CD4-positive, alpha-beta T cell treated with Interferon alpha-2 for 1 hour (primary cell): ENCODE measurements at regions not wholly inside any gene's neighbourhood (a gene's known extent, or its start where the extent isn't known, plus 50 kb on each side); places are given as distances from the start of the nearest gene placed in this dataset.
"Not testable (repeated sequence)": the region's sequence is repeated elsewhere in the genome, so short reads cannot be mapped to it uniquely, and the experiment has no call there.

Experiments
- DNase-seq, 2 donors: peaks; one replicate each; pipeline ENCODE4 v3.0.0-alpha.2; 2020 to 2022

GRCh38 chr4:72767618-72768302 is 198.7 kb upstream of the ADAMTS3 start:
- DNase-seq = no peak

- DNase-seq = not testable (repeated sequence)
Measured at GRCh38 chr4:72765788-72766187, 196.8 kb upstream of the ADAMTS3 start.

DNA sequence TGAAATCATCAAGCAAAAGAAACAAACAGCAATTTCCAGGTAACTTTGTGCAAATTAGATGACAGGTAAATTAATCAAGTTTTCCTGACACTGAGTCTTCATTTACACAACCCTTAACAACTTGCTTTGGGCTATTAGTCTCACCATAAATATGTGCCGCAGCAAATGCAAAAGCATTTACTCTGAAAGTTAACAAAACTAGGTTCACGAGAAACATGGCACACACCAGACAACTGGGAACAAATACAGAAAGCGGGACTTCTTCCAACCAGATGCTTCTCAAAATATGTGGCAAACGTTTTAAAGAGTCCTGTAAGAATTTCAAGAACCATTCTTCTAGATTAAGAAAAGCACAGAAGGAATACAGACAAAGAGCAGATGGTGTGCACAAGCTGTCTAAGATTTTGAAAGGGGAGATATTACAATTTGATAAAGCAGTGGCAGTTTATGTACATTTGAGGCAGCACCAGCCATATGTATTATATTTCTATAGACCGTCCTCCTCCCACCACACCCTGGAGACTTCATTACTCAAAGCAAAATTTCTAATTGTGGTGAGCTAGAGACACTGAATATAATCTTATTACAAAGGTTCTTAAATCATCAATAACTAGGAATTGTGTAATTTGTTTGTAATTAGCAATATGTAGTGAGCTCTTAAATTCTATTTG is 192.5 kb upstream of the ADAMTS3 start:
- DNase-seq = no peak

DNA sequence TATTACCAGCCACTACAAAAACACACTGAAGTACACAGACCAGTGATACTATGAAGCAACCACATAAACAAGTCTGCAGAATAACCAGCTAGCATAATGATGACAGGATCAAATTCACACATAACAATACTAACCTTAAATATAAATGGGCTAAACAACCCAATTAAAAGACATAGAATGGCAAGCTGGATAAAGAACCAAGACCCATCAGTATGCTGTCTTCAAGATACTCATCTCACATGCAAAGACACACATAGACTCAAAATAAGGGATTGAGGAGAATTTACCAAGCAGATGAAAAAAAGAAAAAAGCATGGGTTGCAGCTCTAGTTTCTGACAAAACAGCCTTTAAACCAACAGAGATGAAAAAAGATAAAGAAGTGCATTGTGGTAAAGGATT is 184.4 kb upstream of the ADAMTS3 start:
- not testable (repeated sequence) for DNase-seq

DNA sequence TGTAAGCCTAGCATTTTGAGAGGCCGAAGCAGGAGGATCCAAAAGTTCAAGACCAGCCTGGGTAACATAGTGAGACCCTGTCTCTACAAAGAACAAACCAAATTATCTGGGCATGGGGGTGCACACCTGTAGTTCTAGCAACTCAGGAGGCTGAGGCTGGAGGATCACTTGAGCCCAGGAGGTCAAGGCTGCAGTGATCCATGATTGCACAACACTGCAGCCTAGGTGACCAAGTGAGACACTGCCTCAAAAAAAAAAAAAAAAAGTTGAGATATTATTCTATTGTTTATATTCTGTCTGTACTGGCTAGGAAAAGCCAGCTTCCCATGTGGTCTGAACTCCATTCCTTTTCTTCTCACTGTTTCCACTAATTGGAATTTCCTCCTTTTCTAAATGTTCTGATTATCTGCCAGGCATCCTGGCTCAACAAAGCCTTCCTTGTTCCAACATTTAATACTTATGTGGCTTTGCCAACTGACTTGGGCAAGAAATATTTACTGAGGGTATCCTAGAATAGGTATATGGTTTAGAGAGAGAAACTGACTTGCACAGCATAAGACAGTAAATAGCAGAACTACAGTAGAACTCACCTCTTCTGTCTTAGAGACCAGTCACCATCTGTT is 175.2 kb upstream of the ADAMTS3 start:
- DNase-seq = no peak

- no peak for DNase-seq
Measured at GRCh38 chr4:72743078-72743477, 174.1 kb upstream of the ADAMTS3 start.

- no peak for DNase-seq
Measured at GRCh38 chr4:72715299-72715698, 146.3 kb upstream of the ADAMTS3 start.

GRCh38 chr4:72714482-72715279 is 145.7 kb upstream of the ADAMTS3 start:
- no peak for DNase-seq

- no peak for DNase-seq
Measured at GRCh38 chr4:72712997-72713396, 144.0 kb upstream of the ADAMTS3 start.

- no peak for DNase-seq
Measured at GRCh38 chr4:72709475-72709874, 140.5 kb upstream of the ADAMTS3 start.

- no peak for DNase-seq
Measured at GRCh38 chr4:72706684-72707083, 137.7 kb upstream of the ADAMTS3 start.

DNA sequence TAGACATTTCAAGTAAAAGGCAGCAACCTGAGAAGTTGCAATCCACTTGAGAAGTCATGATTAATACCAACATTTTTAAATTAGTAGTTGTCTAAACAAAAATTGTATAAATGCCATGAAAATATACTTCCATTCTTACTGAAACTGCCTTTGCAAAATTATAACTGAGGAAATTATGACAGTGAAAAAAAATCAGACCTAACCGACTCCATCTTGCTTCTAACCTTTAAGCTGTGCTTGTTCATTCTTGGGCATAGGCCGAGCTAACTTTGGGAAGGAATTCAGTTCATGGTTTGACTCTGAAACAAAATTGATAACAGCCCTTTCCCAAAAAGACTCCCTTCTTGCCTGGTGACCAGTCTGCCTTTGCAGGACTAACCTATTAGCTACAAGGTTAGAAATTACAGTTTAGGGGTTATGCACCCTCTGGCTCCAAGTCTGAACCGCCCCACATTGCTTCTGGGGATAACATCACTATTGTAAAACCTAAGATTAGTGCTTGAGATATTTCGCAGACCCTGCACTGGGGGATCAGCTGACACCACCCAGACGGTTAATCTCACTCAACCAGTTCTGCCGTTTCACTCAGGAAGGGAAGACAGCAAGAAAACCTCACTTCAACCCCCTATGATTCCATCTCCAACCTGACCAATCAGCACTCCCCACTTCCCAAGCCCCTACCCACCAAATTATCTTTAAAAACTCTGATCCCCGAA is 136.1 kb upstream of the ADAMTS3 start:
- DNase-seq = not testable (repeated sequence)

GRCh38 chr4:72702948-72703347 is 133.9 kb upstream of the ADAMTS3 start:
- no peak for DNase-seq

GRCh38 chr4:72701987-72702819 is 133.2 kb upstream of the ADAMTS3 start:
- peak in 1 of 2 donors; percentile 50 for DNase-seq

DNA sequence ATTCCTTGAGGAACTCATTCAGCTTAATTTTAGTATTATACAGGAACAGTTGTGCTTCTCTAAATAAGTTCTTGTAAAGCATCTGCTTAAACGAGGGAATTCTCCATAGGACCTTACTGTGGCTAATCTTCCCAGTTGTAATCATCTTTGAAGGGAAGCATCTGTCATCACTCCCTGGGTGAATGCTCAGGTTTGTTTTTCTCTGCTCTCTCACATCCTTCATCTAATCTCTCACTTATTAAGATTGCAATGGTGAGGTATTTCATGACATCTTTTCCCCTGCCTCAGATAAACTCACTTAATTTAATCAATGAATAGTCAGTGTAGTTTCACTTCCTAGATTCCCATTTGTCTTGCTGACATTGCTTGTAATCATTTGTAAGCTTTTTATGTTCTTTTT is 121.8 kb upstream of the ADAMTS3 start:
- DNase-seq = no peak

DNA sequence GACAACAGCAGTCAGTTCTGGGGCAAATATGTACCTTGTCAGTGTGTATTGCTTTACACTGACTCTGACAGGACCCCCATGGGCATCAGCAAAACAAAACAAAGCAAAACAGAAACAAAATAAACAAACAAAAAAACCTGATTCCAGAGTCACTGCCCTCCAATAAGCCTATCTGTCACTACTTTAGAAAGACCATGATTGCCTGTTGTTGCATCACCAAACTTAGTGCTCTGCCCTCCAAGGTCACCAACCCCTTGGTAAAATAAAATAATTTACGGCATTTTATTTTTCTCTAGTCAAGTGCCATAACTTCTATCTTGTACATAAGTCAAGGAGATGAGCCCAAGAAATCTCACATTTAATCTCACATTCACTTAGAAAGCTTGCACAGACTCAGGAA is 120.9 kb upstream of the ADAMTS3 start:
- no peak for DNase-seq

GRCh38 chr4:72686390-72686789 is 117.4 kb upstream of the ADAMTS3 start:
- not testable (repeated sequence) for DNase-seq

DNA sequence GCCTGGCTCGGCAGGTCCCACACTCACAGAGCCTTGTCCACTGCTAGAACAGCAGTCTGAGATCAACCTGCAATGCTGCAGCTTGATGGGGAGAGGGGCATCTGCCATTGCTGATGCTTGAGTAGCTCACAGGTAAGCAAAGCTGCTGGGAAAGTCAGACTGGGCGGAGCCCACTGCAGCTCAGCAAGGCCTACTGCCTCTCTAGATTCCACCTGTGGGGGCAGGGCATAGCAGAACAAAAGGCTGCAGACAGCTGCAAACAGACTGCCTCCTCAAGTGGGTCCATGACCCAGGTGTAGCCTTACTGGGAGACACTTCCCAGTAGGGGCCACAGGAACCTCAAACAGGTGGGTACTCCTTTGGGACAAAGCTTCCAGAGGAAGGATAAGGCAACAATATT is 110.6 kb upstream of the ADAMTS3 start:
- no peak for DNase-seq

DNA sequence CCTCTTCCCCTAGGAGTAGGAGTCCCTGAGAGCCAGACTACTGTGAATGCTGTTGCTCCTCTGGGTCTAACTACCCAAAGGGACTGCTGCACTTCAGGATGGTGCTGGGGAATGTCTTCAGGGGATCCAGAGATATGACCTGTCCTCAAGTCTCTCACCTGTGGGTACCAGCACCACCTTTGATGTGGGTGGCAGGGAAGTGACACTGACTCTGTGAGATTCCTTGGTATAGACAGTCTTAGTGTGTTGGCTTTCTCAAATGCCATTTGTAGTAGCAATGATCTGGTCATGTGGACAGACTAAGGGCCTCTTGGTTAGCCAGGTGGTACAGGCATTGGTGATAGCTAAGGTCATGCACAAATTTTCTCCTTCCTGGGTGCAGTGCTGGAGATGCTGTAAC is 108.9 kb upstream of the ADAMTS3 start:
- DNase-seq = no peak

GRCh38 chr4:72677265-72677664 is 108.2 kb upstream of the ADAMTS3 start:
- no peak for DNase-seq

DNA sequence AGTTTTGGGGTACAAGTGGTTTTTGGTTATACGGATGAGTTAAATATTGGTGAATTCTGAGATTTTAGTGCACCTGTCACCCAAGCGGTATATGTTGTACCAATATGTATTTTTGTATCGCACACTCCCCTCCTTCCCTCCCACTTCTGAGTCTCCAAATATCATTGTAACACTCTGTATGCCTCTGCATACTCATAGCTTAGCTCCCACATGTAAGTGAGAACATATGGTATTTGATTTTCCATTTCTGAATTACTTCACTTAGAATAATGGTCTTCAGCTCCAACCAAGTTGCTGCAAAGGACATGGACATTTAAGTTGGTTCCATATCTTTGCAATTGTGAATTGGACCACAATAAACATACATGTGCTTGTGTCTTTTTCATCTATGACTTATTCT is 103.0 kb upstream of the ADAMTS3 start:
- DNase-seq = no peak

DNA sequence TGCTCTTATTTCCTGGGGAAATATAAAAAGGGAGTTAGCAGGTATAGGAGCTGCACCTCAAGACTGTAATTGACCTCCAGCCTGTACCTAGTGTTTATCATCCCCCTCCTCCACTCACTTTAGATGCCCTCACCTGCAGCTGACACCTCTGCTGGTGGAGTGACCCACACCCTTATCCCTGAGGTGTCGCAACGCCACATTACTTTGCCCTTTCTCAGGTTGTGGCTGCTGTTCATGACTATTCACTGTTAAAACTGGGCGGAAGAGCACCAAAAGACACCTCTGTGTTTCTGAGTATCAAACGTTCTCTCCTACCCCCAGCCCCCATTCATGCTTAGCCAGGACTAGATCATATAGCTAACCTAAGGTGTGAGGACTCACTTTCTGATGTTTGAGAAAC is 101.5 kb upstream of the ADAMTS3 start:
- DNase-seq = no peak
